Loucy (cell line): ENCODE measurements at regions not wholly inside any gene's neighbourhood (a gene's known extent, or its start where the extent isn't known, plus 50 kb on each side); places are given as distances from the start of the nearest gene placed in this dataset.

Experiments
- H2AFZ ChIP-seq: fragments of 200-600 bp; sonication (generic); 2 replicates; pipeline ENCODE4 v1.6.0; 2016; ENCODE audit warnings: antibody characterized with exemption, mild to moderate bottlenecking, low read length, moderate library complexity
- H3F3A ChIP-seq: fragments of 200-600 bp; 2 replicates; pipeline ENCODE4 v1.6.0; 2016; ENCODE audit warnings: antibody characterized with exemption, low read depth, mild to moderate bottlenecking
- H3K27me3 ChIP-seq: fragments of 200-600 bp; sonication (generic); 2 replicates; pipeline ENCODE4 v1.6.1; 2014; ENCODE audit warnings: low read length, mild to moderate bottlenecking; ENCODE audit not compliant: insufficient read depth, poor library complexity, severe bottlenecking
- H3K36me3 ChIP-seq: fragments of 200-600 bp; sonication (generic); 2 replicates; pipeline ENCODE4 v1.6.1; 2016; ENCODE audit warnings: low read length; ENCODE audit not compliant: insufficient read depth
- H3K4me1 ChIP-seq: fragments of 200-600 bp; sonication (generic); 2 replicates; pipeline ENCODE4 v1.5.1; 2014; ENCODE audit warnings: low read length, mild to moderate bottlenecking; ENCODE audit not compliant: insufficient read depth, poor library complexity, severe bottlenecking
- H3K4me2 ChIP-seq: fragments of 200-600 bp; sonication (generic); 2 replicates; pipeline ENCODE4 v1.6.0; 2014; ENCODE audit warnings: antibody characterized with exemption, low read length, low read depth, mild to moderate bottlenecking; ENCODE audit not compliant: poor library complexity, severe bottlenecking
- H3K4me3 ChIP-seq: fragments of 200-600 bp; sonication (generic); 2 replicates; pipeline ENCODE4 v1.5.1; 2014; ENCODE audit warnings: low read length, mild to moderate bottlenecking, mixed read lengths; ENCODE audit not compliant: poor library complexity, severe bottlenecking
- H3K79me2 ChIP-seq: fragments of 200-600 bp; sonication (generic); 2 replicates; pipeline ENCODE4 v1.6.1; 2014; ENCODE audit warnings: low read length; ENCODE audit not compliant: insufficient read depth
- H3K9ac ChIP-seq: fragments of 200-600 bp; sonication (generic); 2 replicates; pipeline ENCODE4 v1.6.0; 2014; ENCODE audit warnings: mild to moderate bottlenecking, low read depth, low read length, moderate library complexity; ENCODE audit not compliant: poor library complexity, severe bottlenecking
- H3K9me2 ChIP-seq: fragments of 200-600 bp; sonication (generic); replicated peaks from 2 replicates; pipeline ENCODE4 v1.6.1; 2016; ENCODE audit warnings: low read depth, low read length, mixed read lengths
- H3K9me3 ChIP-seq: fragments of 200-600 bp; sonication (generic); 2 replicates; pipeline ENCODE4 v1.6.1; 2014; ENCODE audit warnings: mild to moderate bottlenecking, antibody characterized with exemption, low read length, low read depth; ENCODE audit not compliant: insufficient read depth
- H4K20me1 ChIP-seq: fragments of 200-600 bp; sonication (generic); 2 replicates; pipeline ENCODE4 v1.6.0; 2014; ENCODE audit warnings: antibody characterized with exemption, low read length, mild to moderate bottlenecking; ENCODE audit not compliant: insufficient read depth, poor library complexity, severe bottlenecking
- EZH2phosphoT487 ChIP-seq: fragments of 200-600 bp; IDR thresholded peaks from 2 replicates; pipeline ENCODE4 v1.6.1; 2018; ENCODE audit warnings: antibody characterized with exemption, mild to moderate bottlenecking, moderate library complexity, borderline replicate concordance
- TF ChIP-seq, protein P1 (sequence below): fragments of 200-600 bp; sonication (generic); conservative IDR thresholded peaks from 2 replicates; pipeline ENCODE4 v1.5.1; 2014; ENCODE audit warnings: mild to moderate bottlenecking, antibody characterized with exemption, low read length

DNA sequence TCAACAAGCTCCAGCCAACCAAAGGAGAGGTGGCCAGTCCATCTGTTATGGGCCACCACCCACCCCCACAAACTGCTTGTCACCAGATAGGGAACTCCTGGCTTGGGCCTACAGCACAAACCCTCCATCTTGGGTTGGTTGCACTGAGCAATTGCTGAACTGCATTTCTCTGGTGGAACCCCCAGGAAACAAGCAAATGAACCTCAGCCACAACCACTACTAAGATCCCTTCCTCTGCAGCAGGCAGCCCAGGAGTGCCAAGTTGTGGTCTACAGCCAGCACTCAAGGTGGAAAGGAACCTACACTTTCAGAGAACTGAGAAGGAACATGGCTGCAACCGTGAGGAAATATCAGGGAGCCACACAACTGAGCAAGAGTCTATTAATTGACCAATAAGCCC lies 171.6 kb downstream of the TMEM200A start:
- no peak for TF ChIP-seq EZH2phosphoT487
- TF ChIP-seq, protein P1, sequence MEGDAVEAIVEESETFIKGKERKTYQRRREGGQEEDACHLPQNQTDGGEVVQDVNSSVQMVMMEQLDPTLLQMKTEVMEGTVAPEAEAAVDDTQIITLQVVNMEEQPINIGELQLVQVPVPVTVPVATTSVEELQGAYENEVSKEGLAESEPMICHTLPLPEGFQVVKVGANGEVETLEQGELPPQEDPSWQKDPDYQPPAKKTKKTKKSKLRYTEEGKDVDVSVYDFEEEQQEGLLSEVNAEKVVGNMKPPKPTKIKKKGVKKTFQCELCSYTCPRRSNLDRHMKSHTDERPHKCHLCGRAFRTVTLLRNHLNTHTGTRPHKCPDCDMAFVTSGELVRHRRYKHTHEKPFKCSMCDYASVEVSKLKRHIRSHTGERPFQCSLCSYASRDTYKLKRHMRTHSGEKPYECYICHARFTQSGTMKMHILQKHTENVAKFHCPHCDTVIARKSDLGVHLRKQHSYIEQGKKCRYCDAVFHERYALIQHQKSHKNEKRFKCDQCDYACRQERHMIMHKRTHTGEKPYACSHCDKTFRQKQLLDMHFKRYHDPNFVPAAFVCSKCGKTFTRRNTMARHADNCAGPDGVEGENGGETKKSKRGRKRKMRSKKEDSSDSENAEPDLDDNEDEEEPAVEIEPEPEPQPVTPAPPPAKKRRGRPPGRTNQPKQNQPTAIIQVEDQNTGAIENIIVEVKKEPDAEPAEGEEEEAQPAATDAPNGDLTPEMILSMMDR, result no peak
- no peak overlapping the region for H3K4me2 ChIP-seq
- no peaks in the 10 kb centered on the region for H3F3A ChIP-seq
- no peaks in the 10 kb centered on the region for H4K20me1 ChIP-seq
- H3K36me3 ChIP-seq, result no peaks in the 10 kb centered on the region
- H3K4me1 ChIP-seq, result no peaks in the 10 kb centered on the region
- no peaks in the 10 kb centered on the region for H3K9me3 ChIP-seq
- H2AFZ ChIP-seq, result no peak overlapping the region
- no peaks in the 10 kb centered on the region for H3K9me2 ChIP-seq
- no peaks in the 10 kb centered on the region for H3K79me2 ChIP-seq
- no peaks in the 10 kb centered on the region for H3K27me3 ChIP-seq
- H3K9ac ChIP-seq, result no peak overlapping the region
- no peak overlapping the region for H3K4me3 ChIP-seq

DNA sequence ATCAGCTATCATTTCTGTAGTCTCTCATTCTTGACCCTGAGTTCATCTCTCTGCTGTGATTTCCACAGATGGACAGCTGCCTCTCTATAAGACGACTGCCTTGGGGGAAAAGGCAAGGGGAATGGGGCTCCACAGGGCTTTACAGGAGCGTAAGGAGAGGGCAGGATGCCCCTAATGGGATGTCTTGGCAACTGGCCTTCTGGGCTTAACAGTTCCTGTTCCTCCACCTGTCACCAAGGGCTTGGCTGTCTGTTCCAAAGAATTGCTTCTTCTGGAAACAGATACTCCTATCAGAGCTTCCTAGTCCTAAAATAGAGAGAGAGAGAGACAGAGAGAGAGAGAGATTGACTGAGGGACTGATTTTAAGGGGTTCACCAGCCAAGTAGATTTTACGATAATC lies 181.9 kb downstream of the TMEM200A start:
- Histone ChIP-seq H2AFZ (no peak overlapping the region), H3K79me2 (no peaks in the 10 kb centered on the region), H3K9ac (no peak overlapping the region), H4K20me1 (no peaks in the 10 kb centered on the region), H3F3A (no peaks in the 10 kb centered on the region), H3K9me3 (no peaks in the 10 kb centered on the region), H3K4me3 (no peak overlapping the region), H3K9me2 (no peaks in the 10 kb centered on the region), H3K27me3 (no peaks in the 10 kb centered on the region), H3K4me2 (no peak overlapping the region), H3K4me1 (no peaks in the 10 kb centered on the region), H3K36me3 (no peaks in the 10 kb centered on the region)
- no peak for TF ChIP-seq EZH2phosphoT487
- TF ChIP-seq, protein P1, result no peak

DNA sequence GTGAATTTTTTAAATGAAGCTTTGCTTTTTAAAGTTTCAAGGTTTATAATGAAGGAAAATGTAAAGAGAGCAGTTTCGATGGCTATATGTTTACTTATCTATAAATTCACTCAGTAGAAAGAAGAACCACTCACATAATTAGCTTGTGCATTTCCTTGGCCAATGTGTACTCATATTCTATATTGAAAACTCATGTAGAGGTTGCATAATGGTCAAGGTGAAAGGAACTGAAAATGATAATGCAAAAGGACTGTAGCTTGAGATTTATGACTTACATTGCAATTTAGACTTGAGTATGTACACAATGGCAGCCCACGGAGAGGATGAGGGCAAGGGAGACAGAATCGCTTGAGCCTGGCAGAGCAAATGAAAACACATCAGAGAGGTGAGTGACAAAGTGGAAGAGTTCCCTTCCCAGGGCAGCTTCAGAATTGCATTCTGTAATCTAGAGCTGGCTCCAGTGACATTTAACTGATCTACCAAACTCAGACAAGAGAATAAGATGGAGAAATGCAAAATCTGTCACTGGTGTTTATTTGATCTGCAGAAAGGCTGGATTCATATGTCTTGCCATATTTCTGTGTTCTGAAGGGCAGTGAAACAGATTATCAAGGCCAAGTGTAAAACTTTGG lies 191.8 kb downstream of the TMEM200A start:
- no peak overlapping the region for H3K4me3 ChIP-seq
- H3K79me2 ChIP-seq, result no peaks in the 10 kb centered on the region
- TF ChIP-seq, protein P1, result no peak
- TF ChIP-seq EZH2phosphoT487, result no peak
- no peaks in the 10 kb centered on the region for H3F3A ChIP-seq
- no peaks in the 10 kb centered on the region for H3K36me3 ChIP-seq
- no peak overlapping the region for H2AFZ ChIP-seq
- H3K27me3 ChIP-seq, result no peaks in the 10 kb centered on the region
- H3K4me2 ChIP-seq, result no peak overlapping the region
- no peaks in the 10 kb centered on the region for H3K9me3 ChIP-seq
- H4K20me1 ChIP-seq, result no peaks in the 10 kb centered on the region
- H3K9me2 ChIP-seq, result no peaks in the 10 kb centered on the region
- no peak overlapping the region for H3K9ac ChIP-seq
- H3K4me1 ChIP-seq, result peaks cover 7% of the 10 kb centered on the region
